LNCAP (cell line): ENCODE measurements at regions not wholly inside any gene's neighbourhood (a gene's known extent, or its start where the extent isn't known, plus 50 kb on each side); places are given as distances from the start of the nearest gene placed in this dataset.

Experiments
- CTCF ChIP-seq: fragments of 450-650 bp; IDR thresholded peaks from 2 replicates; pipeline ENCODE4 v1.5.1; 2017; ENCODE audit warnings: mild to moderate bottlenecking

- TF ChIP-seq CTCF, result no peak
Observed at GRCh38 chr13:78772933-78773332, 114.0 kb upstream of the OBI1 start.

- TF ChIP-seq CTCF, result no peak
Observed at GRCh38 chr13:78770601-78771000, 111.6 kb upstream of the OBI1 start.

- TF ChIP-seq CTCF, result no peak
Observed at GRCh38 chr13:78768950-78769349, 110.0 kb upstream of the OBI1 start.

- no peak for TF ChIP-seq CTCF
Observed at GRCh38 chr13:78764665-78765064, 105.7 kb upstream of the OBI1 start.

- TF ChIP-seq CTCF, result no peak
Observed at GRCh38 chr13:78762825-78763224, 103.9 kb upstream of the OBI1 start.

GRCh38 chr13:78759704-78760103 is 100.7 kb upstream of the OBI1 start:
- TF ChIP-seq CTCF, result no peak

GRCh38 chr13:78758549-78758948 is 99.6 kb upstream of the OBI1 start:
- TF ChIP-seq CTCF, result no peak

- TF ChIP-seq CTCF, result no peak
Observed at GRCh38 chr13:78753435-78753834, 94.5 kb upstream of the OBI1 start.
